GM23338 (cell line): ENCODE measurements at regions not wholly inside any gene's neighbourhood (a gene's known extent, or its start where the extent isn't known, plus 50 kb on each side); places are given as distances from the start of the nearest gene placed in this dataset.
A peak's percentile ranks its signal among the peaks of the same experiment; 100 is the strongest.

ENCODE experiments used
- ATAC-seq: fragments of 200-7000 bp; cut with Tn5 transposase; 3 replicates; pipeline ENCODE4 v1.9.1; 2020
- DNase-seq: peaks from one replicate; pipeline ENCODE4 v3.0.0-alpha.2; 2015; ENCODE audit warnings: low spot score
- H2AFZ ChIP-seq: fragments of 200-600 bp; sonication (generic); 2 replicates; pipeline ENCODE4 v1.8.0; 2016; ENCODE audit warnings: antibody characterized with exemption, mild to moderate bottlenecking, moderate library complexity
- H3F3A ChIP-seq: fragments of 200-600 bp; sonication (generic); replicated peaks from 2 replicates; pipeline ENCODE4 v1.8.0; 2017; ENCODE audit warnings: antibody characterized with exemption, mixed run types, low read depth
- H3K27ac ChIP-seq: fragments of 200-600 bp; sonication (generic); 2 replicates; pipeline ENCODE4 v1.6.1; 2016; ENCODE audit warnings: low read depth
- H3K27me3 ChIP-seq: fragments of 200-600 bp; sonication (generic); 2 replicates; pipeline ENCODE4 v1.8.0; 2016; ENCODE audit warnings: mild to moderate bottlenecking, mixed run types, moderate library complexity; ENCODE audit not compliant: insufficient read depth
- H3K36me3 ChIP-seq: fragments of 200-600 bp; sonication (generic); 2 replicates; pipeline ENCODE4 v1.8.0; 2016; ENCODE audit warnings: mild to moderate bottlenecking; ENCODE audit not compliant: insufficient read depth
- H3K4me1 ChIP-seq: fragments of 200-600 bp; sonication (generic); 2 replicates; pipeline ENCODE4 v1.8.0; 2016; ENCODE audit warnings: mild to moderate bottlenecking, moderate library complexity; ENCODE audit not compliant: insufficient read depth
- H3K4me2 ChIP-seq: fragments of 200-600 bp; sonication (generic); 2 replicates; pipeline ENCODE4 v1.7.1; 2017; ENCODE audit warnings: mixed run types
- H3K4me3 ChIP-seq: fragments of 200-600 bp; sonication (generic); 2 replicates; pipeline ENCODE4 v1.6.1; 2016; ENCODE audit warnings: mixed run types
- H3K79me2 ChIP-seq: fragments of 200-600 bp; sonication (generic); replicated peaks from 2 replicates; pipeline ENCODE4 v1.8.0; 2017; ENCODE audit warnings: mild to moderate bottlenecking; ENCODE audit not compliant: insufficient read depth
- H3K9me2 ChIP-seq: fragments of 200-600 bp; sonication (generic); 2 replicates; pipeline ENCODE4 v1.8.0; 2017; ENCODE audit not compliant: insufficient read depth
- H4K20me1 ChIP-seq: fragments of 200-600 bp; sonication (generic); replicated peaks from 2 replicates; pipeline ENCODE4 v1.8.0; 2017; ENCODE audit warnings: mild to moderate bottlenecking; ENCODE audit not compliant: insufficient read depth
- H3K27ac Mint-ChIP-seq: 2 replicates; pipeline ENCODE4 v1.8.0; 2020; ENCODE audit warnings: inconsistent platforms, mild to moderate bottlenecking, moderate library complexity, mixed read lengths
- H3K27me3 Mint-ChIP-seq: 3 replicates; pipeline ENCODE4 v1.8.0; 2022; ENCODE audit warnings: low read depth, mild to moderate bottlenecking, moderate library complexity, mixed read lengths, inconsistent platforms; ENCODE audit not compliant: insufficient read depth, poor library complexity
- H3K36me3 Mint-ChIP-seq: 3 replicates; pipeline ENCODE4 v1.8.0; 2021; ENCODE audit warnings: low read depth, mild to moderate bottlenecking, inconsistent platforms, moderate library complexity, mixed read lengths
- H3K4me1 Mint-ChIP-seq: 3 replicates; pipeline ENCODE4 v1.8.0; 2020; ENCODE audit warnings: mild to moderate bottlenecking, inconsistent platforms, mixed read lengths
- H3K4me3 Mint-ChIP-seq: 3 replicates; pipeline ENCODE4 v1.8.0; 2021; ENCODE audit warnings: moderate library complexity, mild to moderate bottlenecking, inconsistent platforms, mixed read lengths
- H3K9me3 Mint-ChIP-seq: 3 replicates; pipeline ENCODE4 v1.8.0; 2020; ENCODE audit warnings: moderate library complexity, mild to moderate bottlenecking, inconsistent platforms, mixed read lengths
- CREB1 ChIP-seq: fragments of 250-450 bp; sonication (Bioruptor Pico); IDR thresholded peaks from 2 replicates; pipeline ENCODE4 v1.5.0; 2020; ENCODE audit warnings: low read depth, mild to moderate bottlenecking, moderate library complexity
- CTCF ChIP-seq, 2 experiments: fragments of 200-600 bp in 1 of 2; sonication (generic) in 1 of 2; conservative IDR thresholded peaks; 2 replicates each; pipeline versions ENCODE4 v1.5.1 to v1.6.1; 2016 to 2017; ENCODE audit warnings: antibody characterized with exemption in 2 of 2, low read depth in 2 of 2, mild to moderate bottlenecking in 2 of 2, moderate library complexity in 1 of 2
- EZH2 ChIP-seq: fragments of 200-600 bp; sonication (generic); IDR thresholded peaks from one replicate; pipeline ENCODE4 v1.8.0; 2017; ENCODE audit warnings: antibody characterized with exemption, mild to moderate bottlenecking, low read depth; ENCODE audit not compliant: unreplicated experiment
- EZH2phosphoT487 ChIP-seq: fragments of 200-600 bp; sonication (generic); IDR thresholded peaks from one replicate; pipeline ENCODE4 v1.8.1; 2018; ENCODE audit warnings: antibody characterized with exemption; ENCODE audit not compliant: unreplicated experiment
- JUNB ChIP-seq: IDR thresholded peaks from one replicate; pipeline ENCODE4 v1.6.1; 2016; ENCODE audit warnings: antibody characterized with exemption; ENCODE audit not compliant: unreplicated experiment
- NANOG ChIP-seq: IDR thresholded peaks from 2 replicates; pipeline ENCODE4 v1.6.1; 2016; ENCODE audit warnings: antibody characterized with exemption, borderline replicate concordance
- POLR2AphosphoS5 ChIP-seq: IDR thresholded peaks from 2 replicates; pipeline ENCODE4 v1.6.1; 2016; ENCODE audit warnings: antibody characterized with exemption, low read depth
- REST ChIP-seq: IDR thresholded peaks from one replicate; pipeline ENCODE4 v1.6.1; 2018; ENCODE audit warnings: antibody characterized with exemption; ENCODE audit not compliant: unreplicated experiment
- STAT1 ChIP-seq: IDR thresholded peaks from one replicate; pipeline ENCODE4 v1.6.1; 2016; ENCODE audit warnings: antibody characterized with exemption; ENCODE audit not compliant: unreplicated experiment
- ZNF114 ChIP-seq: fragments of 250-450 bp; sonication (Bioruptor Pico); IDR thresholded peaks from 2 replicates; pipeline ENCODE4 v1.5.0; 2020; ENCODE audit warnings: mild to moderate bottlenecking, moderate library complexity
- ZNF331 ChIP-seq: fragments of 250-450 bp; sonication (Bioruptor Pico); IDR thresholded peaks from 2 replicates; pipeline ENCODE4 v1.5.0; 2020; ENCODE audit warnings: low read depth, mild to moderate bottlenecking, moderate library complexity
- ZNF462 ChIP-seq: fragments of 250-450 bp; sonication (Bioruptor Pico); IDR thresholded peaks from 2 replicates; pipeline ENCODE4 v1.5.0; 2020; ENCODE audit warnings: mild to moderate bottlenecking, moderate library complexity
- TF ChIP-seq, protein P1 (sequence below): IDR thresholded peaks from 2 replicates; pipeline ENCODE4 v1.6.1; 2016; ENCODE audit warnings: antibody characterized with exemption

- Mint-ChIP-seq H3K36me3 (no peaks in the 10 kb centered on the region), H3K27me3 (no peaks in the 10 kb centered on the region), H3K4me1 (peaks cover 11% of the 10 kb centered on the region; the same call in 2 of the 3 replicates), H3K27ac (no peak overlapping the region; the same call in none of the 2 replicates), H3K9me3 (peaks cover under 1% of the 10 kb centered on the region; the same call in 1 of the 3 replicates), H3K4me3 (no peak overlapping the region)
- H2AFZ ChIP-seq, result no peak overlapping the region
- no peak overlapping the region for H3K27ac ChIP-seq
- ATAC-seq (no peak), DNase-seq (no peak)
- H3K27me3 ChIP-seq, result no peaks in the 10 kb centered on the region
- no peak overlapping the region for H3K4me3 ChIP-seq
- peaks cover 20% of the 10 kb centered on the region for H3K4me1 ChIP-seq
- H3F3A ChIP-seq, result no peaks in the 10 kb centered on the region
- peaks cover 5% of the 10 kb centered on the region; the same call in 1 of the 2 replicates for H3K9me2 ChIP-seq
- no peaks in the 10 kb centered on the region for H3K79me2 ChIP-seq
- no peaks in the 10 kb centered on the region for H4K20me1 ChIP-seq
- H3K36me3 ChIP-seq, result no peaks in the 10 kb centered on the region
- H3K4me2 ChIP-seq, result 0 out of 2 replicates have a peak overlapping the region, but pooled peaks have one; percentile 10
- TF ChIP-seq JUNB, result no peak
- TF ChIP-seq ZNF331 (CRISPR knock-in tag), result no peak
- TF ChIP-seq NANOG, result no peak
- no peak for TF ChIP-seq CREB1 (CRISPR knock-in tag)
- TF ChIP-seq POLR2AphosphoS5, result no peak
- TF ChIP-seq ZNF114, result no peak
- TF ChIP-seq, protein P1, sequence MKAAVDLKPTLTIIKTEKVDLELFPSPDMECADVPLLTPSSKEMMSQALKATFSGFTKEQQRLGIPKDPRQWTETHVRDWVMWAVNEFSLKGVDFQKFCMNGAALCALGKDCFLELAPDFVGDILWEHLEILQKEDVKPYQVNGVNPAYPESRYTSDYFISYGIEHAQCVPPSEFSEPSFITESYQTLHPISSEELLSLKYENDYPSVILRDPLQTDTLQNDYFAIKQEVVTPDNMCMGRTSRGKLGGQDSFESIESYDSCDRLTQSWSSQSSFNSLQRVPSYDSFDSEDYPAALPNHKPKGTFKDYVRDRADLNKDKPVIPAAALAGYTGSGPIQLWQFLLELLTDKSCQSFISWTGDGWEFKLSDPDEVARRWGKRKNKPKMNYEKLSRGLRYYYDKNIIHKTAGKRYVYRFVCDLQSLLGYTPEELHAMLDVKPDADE, result no peak
- TF ChIP-seq CTCF (conservative IDR thresholded peaks at IDR 0.05; ENCODE audit: low read depth in 2 of 2), result no peak
- no peak for TF ChIP-seq EZH2phosphoT487
- no peak for TF ChIP-seq STAT1
- TF ChIP-seq REST, result no peak
- TF ChIP-seq EZH2, result no peak
- no peak for TF ChIP-seq ZNF462 (CRISPR knock-in tag)
These were observed 551.1 kb upstream of the SYNCRIP start for GRCh38 chr6:86193821-86194220.
